ENCODE measurements at regions not wholly inside any gene's neighbourhood (a gene's known extent, or its start where the extent isn't known, plus 50 kb on each side); places are given as distances from the start of the nearest gene placed in this dataset.
A peak's percentile ranks its signal among the peaks of the same experiment; 100 is the strongest.
"Not testable (repeated sequence)": the region's sequence is repeated elsewhere in the genome, so short reads cannot be mapped to it uniquely, and the experiment has no call there.

GRCh38 chr13:34376483-34376882, 558.5 kb downstream of the RFC3 start:
- DNase-seq: no peak

- DNase-seq: no peak
Measured at GRCh38 chr13:34381228-34381627, 560.8 kb upstream of the NBEA start.

- no peak for DNase-seq
Measured at GRCh38 chr13:34383728-34384127, 558.3 kb upstream of the NBEA start.

- DNase-seq: not testable (repeated sequence)
Measured at GRCh38 chr13:34386229-34386628, 555.8 kb upstream of the NBEA start.

- DNase-seq: no peak
Measured at GRCh38 chr13:34391076-34391475, 551.0 kb upstream of the NBEA start.

GRCh38 chr13:34401696-34402095, 540.4 kb upstream of the NBEA start:
- DNase-seq: no peak

GRCh38 chr13:34405410-34406181, 536.5 kb upstream of the NBEA start:
- DNase-seq: no peak

- DNase-seq: no peak
Measured at GRCh38 chr13:34408640-34409039, 533.4 kb upstream of the NBEA start.

- no peak for DNase-seq
Measured at GRCh38 chr13:34409496-34410182, 532.4 kb upstream of the NBEA start.

- DNase-seq: no peak
Measured at GRCh38 chr13:34410678-34411077, 531.4 kb upstream of the NBEA start.

GRCh38 chr13:34411177-34411576, 530.9 kb upstream of the NBEA start:
- DNase-seq: no peak

- DNase-seq: no peak
Measured at GRCh38 chr13:34411894-34412293, 530.2 kb upstream of the NBEA start.

GRCh38 chr13:34412295-34412694, 529.8 kb upstream of the NBEA start:
- no peak for DNase-seq

- no peak for DNase-seq
Measured at GRCh38 chr13:34412817-34413375, 529.2 kb upstream of the NBEA start.

- no peak for DNase-seq
Measured at GRCh38 chr13:34413538-34414210, 528.4 kb upstream of the NBEA start.

- DNase-seq: no peak
Measured at GRCh38 chr13:34414616-34415015, 527.5 kb upstream of the NBEA start.

- peak; percentile 14 for DNase-seq
Measured at GRCh38 chr13:34416971-34417380, 525.1 kb upstream of the NBEA start.

- DNase-seq: no peak
Measured at GRCh38 chr13:34417896-34418295, 524.2 kb upstream of the NBEA start.

- peak; percentile 86 for DNase-seq
Measured at GRCh38 chr13:34419025-34419424, 523.0 kb upstream of the NBEA start.

- peak; percentile 75 for DNase-seq
Measured at GRCh38 chr13:34419755-34420154, 522.3 kb upstream of the NBEA start.

GRCh38 chr13:34420702-34421346, 521.2 kb upstream of the NBEA start:
- peak; percentile 9 for DNase-seq

- no peak for DNase-seq
Measured at GRCh38 chr13:34421347-34421719, 520.7 kb upstream of the NBEA start.

- DNase-seq: no peak
Measured at GRCh38 chr13:34421858-34422475, 520.1 kb upstream of the NBEA start.

Measured in NCI-H146 (cell line).